GM21619 (cell line): ENCODE measurements at regions not wholly inside any gene's neighbourhood (a gene's known extent, or its start where the extent isn't known, plus 50 kb on each side); places are given as distances from the start of the nearest gene placed in this dataset.

Source experiments
- ATAC-seq: cut with Tn5 transposase; IDR thresholded peaks from one replicate; pipeline ENCODE4 v1.9.1; 2021; ENCODE audit not compliant: unreplicated experiment

DNA sequence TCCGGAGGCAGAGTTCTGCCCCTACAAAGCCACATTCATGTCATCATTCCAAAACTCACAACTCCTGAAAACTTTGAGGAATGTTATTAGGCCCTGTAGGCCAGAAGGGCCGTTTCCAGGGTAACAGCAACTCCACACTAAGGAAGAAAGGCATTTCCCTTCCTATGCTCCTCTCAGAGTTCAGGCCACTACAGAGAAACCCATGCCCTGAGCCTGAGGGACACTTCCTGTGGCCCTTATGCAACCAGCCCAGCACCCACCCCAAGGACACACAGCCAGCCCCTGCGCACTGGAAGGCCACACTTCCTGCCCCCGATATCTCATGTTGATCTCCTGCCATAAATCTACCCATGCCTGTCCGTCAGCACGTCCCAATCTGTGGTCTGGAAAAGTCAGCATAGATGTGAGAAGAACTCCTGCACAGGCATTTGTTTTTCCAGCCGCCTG, 289.3 kb downstream of the BCOR start:
- no peak for ATAC-seq

DNA sequence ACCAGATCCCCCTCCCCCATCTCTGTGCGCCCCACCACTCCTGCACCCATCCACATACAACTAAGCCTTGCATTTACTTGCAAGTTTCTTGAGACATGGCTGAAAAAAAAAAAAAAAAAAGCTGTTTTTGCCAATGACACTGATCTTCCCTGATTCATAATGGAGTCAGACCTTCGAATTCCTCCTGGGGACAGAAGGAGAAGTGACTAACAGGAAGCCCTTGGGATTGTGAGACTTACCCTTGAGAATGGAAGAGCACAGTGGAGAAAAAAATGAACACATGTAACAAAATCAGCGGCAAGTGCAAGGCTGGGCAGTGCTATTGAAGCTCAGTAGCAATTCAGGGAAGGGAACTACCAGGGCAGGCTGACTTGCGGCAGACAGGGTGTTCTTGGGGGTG, 288.4 kb downstream of the BCOR start:
- no peak for ATAC-seq

DNA sequence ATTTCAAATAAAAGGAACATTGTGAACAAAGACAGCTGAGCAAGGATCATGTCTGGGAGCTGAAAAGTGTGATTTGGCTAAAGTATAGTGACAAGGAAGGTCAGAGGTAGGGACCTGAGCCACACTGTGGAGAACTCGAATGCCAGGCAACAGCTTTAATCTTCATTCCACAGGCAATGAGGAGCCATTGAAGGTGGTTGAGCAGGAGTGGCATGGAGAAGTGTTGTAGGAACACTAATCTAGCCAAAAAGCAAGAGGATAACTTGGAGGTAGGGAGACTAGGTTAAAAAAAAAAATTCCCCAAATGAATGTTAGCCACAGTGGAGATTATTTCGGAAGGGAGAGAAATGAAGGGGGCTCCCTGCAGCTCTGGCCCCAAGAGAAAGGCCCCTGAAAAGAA, 286.9 kb downstream of the BCOR start:
- no peak for ATAC-seq

DNA sequence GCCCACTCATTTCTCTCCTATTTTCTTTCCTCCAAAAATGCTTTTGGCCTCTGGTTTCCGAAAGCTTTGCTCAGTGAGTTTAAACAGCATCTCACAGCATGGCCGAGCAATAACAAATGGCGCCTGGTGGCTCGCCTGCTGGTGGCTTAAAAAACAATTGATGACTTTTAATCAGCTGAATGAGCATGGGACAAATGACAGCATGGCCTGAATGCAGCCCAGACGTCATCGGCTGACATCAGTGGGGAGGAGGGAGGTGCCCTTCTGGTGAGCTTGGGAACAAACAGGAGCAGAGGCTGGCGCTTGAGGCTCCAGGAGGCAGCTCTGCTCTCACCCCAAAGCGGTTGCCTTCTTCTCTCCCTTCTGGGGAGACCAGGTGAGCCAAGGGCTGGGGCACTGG, 286.4 kb downstream of the BCOR start:
- no peak for ATAC-seq

DNA sequence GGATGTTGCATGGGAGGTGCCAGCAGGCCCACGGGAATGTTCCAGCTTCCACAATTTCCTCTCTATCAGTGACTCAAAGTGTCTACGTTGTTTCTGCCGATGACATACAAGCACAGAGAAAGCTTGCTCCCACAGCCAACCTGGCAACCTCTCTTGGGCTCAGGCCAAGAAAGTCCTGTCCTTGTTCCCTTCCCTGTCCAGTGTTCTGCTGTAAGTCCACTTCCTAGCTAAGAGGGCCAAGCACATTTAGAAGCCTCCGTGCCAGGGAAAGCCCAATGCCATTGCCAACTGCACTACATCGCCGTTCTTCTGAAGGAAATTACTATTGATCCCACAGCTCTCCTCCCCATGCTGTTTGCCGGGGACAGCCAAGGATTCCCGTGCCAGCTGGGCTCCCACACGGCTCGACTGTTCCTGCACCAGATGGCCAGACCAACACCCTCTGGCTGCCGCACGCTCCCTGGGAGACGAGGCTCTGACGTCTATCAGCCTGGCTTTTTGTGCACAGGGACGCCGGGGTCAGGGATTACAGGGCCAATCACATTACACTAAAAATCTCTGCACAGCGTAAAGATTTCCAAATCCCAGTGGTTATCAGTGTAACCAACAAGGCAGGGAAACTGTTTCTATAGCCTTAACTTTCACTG, 284.0 kb downstream of the BCOR start:
- no peak for ATAC-seq

DNA sequence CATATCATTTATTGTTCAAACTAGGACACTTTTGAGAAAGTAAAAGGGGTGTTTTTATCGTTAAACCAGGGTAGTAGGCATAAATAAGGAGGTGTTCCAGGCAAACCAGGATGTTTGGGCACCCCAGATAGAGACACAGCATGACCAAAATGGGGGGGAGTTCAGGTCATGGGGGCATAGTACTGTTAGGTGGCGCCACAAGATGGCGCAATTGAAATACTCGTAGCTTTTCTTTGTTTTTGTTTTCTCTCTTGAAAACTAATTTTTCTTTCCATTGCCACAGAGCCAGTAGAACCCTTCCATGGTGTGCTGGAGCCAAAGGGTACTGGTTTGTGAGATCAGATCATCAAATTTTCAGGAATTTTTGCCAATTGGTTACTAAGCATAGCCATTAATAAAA, 283.4 kb downstream of the BCOR start:
- ATAC-seq = no peak

DNA sequence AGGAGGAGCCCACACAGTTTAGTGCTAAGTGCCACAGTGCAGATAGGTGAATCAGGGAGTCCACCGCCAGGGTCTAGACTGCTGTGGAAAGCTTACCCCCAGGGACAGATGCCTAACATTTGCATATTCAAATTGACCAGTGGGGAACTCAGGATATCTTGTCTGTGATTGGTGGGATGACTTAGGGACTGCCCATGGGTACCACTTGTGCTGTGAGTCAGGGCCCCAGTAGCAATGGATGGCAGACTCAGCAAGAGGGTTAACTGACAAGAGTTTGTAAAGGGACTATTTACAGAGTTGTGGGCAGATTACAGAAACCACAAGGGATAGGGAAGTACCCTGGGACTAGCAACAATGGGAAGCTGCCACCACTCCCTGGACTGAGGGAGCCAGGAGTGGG, 282.1 kb downstream of the BCOR start:
- ATAC-seq = peak; percentile 75

DNA sequence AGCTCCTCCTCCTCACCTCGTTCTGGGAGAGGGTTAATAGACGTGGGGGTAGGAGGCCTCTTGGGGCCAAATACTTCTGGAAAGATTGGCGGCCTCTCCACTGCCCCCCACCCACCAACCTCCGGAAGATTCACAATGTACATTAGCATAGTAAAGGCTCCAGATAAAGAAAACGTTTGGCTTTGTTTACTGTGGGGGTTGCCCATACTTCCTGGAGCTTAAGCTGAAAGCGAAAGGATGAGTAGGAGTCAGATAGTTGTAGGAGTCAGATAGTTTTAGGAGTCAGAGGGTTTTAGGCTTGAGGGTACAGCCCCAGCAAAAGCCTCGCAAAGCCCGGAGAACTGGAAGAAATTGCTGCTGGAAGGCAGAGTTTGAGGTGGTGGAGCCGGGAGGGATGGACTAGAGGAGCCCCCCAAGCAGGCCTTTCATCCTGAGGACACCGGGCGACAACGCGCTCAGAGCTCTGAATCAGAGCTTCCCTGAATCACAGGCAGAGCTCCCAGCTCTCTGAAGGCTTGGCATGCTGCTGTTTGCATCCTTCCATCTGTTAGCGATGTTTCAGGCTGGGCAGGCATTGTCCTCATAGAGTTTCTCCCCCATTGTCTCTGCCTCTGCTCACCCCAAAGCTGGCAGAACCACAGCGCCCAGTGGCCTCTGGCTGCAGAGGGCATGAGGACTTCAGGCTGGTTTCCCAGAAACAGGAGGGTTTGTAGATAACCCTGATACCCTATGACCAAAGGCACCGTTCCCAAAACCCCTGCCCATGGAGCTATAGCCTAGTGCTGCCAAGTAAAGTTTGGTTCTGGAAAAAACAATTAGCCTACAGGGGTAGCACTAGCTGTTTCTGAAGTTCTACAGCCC, 280.7 kb downstream of the BCOR start:
- ATAC-seq = no peak

DNA sequence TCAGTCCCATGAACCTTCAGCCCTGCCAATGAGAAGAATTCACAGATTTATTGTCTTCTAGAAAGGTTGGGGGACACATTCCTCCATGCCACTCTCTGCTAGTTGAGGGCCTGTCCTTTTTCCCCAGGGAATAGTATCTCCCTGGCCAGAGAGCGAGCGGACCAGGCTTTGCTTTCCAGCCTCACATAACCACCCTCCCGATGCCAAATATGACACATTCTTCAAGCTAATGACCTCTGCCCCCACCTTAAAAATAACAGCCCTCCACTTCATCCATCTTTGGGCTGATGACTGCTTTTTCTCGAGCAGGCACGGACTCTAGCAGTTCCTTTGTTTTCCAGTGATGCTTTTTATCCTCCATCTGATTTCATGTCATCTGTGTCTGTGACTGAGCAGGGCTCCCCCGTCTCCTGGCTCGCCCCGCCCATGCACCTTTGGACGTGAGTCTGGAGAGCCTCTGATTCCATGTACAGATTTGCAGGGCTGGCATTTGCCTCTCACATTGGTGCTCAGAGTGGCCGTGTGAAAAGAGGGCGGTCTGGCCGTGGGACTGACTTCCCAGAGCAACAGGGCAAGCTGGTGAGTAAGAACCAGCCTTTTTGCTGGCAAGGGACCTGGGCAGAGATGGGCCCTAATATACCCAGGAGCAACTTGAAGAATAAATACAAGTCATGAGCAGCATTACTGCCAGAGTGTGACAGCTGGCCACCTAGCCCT, 279.8 kb downstream of the BCOR start:
- no peak for ATAC-seq

DNA sequence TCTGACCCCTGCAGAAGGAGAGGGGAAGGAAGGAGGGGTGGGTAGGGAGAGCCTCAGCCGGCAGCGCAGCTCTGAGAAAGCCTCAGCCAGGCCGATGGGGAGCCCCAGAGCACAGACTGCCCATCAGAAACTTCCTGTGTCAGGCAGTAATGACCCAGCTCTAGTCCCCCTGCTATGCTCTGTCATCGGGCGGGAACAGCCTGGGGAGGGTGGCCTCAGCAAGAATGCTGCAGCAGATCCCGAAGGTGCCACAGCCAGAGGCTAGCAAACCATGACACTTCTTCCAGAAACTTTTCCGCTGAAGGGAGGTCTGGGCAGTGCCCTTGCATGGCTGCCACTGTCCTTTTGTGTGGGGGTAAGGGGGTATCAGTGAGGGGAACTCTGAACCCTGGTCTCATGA, 279.0 kb downstream of the BCOR start:
- ATAC-seq = no peak

DNA sequence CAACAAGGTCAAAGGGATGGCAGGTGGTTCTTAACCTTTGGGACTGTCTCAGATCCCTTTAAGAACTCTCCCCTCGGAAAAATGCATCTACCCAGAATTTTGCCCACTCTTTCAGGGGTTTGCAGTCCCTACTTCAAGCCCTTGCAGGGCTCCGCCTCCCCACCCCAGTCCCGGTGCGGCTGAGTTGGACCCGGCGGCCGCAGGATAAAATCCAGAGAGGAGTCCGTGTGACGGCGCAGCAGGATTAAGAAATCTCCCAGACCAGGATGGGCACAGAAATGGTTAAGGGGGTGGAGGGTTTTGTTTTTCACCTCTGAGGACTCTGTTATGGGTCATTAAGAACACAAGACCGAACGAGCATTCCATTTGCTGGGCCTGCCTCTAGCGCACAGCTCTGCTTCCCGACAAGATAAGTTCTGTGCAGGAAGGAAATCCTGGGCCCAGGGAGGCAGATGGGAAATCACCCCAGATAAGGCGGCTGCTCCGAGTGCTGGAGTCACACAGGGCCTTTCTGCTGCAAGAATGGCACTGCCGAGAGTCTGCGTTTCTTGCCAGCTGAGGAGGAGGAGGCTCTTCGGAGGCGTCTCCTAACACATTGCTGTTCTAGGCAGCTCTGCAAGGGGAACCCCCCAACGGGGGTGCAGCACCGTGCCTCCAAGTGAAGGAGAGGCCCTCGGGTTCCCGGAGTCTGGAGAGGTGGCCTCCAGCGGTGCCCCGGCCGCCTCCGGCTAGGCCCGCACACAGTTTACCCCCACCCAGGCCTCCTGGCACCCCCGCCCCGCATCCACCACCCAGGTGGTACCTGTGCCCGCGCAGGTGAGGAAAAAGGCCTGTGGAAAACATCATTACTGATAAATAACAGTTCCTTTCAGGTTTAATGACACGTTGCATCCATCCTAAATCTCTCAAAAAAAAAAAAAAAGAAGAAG, 277.6 kb downstream of the BCOR start:
- ATAC-seq = no peak

DNA sequence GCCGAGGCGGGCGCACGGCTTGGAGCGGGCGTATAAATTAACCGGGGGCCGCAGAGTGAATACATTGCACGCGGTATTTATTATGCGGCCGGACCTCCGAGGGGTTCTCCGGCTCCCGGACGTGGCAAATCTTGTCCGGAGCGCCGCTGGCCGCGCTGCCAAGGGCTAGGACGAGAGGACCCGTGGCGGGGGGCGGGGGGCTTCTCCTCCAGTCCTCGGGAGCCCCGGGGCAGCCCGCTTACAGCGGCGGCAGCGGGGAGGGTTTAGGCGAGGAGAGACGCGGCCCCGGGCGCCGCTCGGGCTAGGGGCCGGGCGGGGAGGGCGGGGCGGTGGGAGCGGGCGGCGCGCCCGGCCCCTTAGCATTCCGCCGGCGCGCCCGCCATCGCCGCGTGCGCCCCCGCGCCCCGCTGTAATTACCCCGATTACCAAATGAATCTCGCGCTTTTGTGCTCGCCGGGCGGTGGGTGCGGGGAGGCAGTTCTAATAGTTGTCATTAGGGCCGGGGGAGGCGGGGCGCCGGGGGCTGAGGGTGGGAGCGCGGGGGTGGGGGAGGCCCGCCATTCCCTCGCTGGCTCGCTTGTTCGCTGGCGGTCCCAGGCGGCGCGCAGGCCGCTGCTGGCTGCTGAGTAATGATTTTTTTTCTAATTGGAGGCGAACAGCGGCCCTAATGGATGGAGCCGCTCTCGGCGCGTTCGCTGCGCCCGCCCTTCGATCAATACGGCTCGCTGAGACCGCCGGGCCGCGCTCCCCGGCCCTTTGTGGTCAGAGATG, 276.6 kb downstream of the BCOR start:
- ATAC-seq = no peak

DNA sequence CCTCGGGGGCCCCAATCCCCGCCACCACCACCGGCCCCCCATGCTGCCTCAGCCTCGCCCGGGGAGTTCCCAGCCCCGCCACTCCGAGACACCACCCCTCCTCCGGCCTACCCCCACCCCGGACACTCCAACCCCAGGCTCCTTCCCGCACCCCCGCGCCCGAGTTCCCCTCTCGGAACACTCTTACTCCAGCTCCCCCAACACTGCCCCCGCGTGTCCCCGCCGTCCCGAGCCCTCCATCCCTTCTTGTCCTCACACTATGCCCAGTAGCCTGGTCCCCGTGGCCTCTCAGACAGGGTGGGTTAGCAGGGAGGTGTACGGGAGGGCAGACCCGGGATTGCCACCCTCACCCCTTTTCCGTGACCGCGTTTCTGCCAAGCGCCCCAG, 276.1 kb downstream of the BCOR start:
- ATAC-seq = no peak

DNA sequence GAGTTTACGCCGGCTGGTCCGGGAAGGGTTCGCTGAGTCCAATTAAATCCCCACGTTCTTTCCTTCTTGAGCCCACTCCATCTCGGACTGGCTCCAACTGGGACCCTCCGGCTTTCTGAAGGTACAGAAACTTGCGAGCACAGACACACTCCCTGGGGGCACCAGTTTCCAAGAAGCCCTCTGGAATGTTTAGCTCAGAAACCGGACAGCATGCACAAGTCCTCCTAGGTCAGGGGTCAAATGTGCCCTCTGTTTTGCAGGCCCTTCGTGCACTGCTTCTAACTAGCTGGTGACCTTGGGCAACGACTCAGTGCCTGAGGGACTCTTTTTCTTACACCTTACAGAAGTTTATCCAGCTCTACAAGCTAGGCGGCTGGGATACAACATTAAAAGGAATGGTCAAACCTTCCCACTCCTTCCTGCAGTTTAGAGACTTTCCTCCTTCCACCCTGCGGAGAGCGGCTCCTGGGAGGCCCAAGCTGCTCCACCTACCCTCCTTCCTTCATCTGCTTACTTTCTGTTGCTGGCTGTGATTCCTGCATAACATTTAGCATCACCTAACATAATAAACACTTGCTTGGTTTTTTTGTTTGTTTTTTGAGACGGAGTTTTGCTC, 275.5 kb downstream of the BCOR start:
- no peak for ATAC-seq

DNA sequence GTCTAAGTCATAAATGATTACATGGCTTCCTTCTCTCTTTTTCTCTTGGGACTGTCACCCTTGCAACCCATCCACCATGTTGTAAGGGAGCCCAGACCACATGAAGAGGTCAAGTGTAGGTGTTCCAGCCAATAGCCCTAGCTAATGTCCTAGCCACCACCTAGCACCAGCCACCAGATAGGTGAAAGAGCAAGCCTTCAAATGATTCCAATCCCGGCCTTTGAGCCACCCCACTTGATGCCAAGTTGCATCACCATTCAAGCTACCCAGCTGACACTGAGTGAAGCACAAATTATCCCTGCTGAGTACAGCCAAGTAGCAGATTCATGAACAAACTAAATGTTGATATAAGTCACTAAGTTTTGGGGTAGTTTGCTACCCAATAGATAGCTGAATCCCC, 274.3 kb downstream of the BCOR start:
- ATAC-seq = no peak

DNA sequence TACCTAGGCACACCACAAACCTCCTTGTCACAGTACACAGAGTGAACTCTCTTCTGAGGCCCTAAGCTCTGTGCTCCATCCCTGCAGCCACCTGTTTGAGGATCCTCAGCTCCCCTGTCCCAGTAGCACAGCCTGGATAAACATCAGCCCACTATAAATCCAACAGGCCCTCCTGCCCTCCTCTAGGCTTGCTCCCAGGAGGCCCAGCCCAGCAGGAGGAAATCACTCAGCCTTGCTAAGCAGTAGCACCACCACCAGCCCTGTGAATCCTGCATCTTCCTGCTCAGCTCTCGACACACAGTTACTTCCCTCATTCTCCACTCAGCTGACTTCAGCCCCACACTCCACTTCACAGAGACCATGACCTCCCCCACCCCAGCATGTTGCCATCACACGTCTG, 273.9 kb downstream of the BCOR start:
- ATAC-seq = no peak

DNA sequence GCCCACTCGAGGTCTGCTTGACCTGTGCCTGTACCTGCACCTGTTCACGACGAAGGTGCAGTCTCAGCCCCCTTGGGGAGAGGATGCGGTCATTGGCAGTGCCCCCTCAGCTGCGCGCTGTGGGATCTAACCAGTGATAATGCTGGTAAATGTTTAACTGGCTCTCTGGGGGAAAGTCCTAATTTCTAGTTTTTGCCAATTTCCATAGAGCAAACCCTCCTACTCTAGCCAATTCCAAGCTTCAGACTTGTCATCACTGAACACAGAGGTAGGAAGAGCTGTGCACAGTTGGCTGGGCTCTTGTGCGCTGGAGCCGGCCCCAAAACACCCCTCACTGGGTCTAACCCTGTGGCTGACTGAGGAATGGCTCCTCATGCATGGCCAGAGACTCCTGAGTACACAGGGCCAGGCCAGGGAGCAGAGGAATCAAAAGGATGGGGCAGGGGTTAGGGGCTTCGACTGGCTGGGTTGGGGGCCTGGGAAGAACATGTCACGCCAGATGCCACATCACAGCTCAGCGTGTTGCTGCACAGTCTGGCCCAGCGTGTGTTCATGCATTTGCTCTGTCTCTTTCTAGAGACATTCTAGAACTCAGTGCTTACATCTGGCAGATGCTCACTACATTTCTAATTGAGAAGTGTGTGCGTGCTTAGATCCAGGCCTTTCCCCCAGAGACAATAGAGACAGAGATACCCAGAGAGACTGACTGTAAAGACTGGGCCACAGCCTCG, 270.8 kb downstream of the BCOR start:
- no peak for ATAC-seq

DNA sequence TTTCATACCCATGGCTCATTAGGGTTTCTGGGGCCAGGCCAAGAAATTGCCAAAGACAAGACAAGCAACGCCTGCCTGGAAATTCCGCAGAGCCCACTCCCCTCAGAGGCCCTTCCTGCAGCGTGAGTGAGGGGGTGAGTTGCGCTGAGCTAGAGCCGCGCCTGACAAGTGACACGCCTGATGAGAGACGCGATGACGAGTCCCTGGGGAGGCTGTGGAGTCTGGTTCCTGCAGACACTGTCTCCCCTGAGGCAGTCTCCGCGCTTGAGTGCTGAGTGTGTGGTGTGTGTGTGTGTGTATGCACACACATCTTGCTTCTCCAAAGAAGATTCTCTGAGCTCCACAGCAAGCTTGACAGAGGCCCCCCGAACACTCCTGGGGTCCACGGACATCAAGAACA, 269.8 kb downstream of the BCOR start:
- peak; percentile 84 for ATAC-seq

DNA sequence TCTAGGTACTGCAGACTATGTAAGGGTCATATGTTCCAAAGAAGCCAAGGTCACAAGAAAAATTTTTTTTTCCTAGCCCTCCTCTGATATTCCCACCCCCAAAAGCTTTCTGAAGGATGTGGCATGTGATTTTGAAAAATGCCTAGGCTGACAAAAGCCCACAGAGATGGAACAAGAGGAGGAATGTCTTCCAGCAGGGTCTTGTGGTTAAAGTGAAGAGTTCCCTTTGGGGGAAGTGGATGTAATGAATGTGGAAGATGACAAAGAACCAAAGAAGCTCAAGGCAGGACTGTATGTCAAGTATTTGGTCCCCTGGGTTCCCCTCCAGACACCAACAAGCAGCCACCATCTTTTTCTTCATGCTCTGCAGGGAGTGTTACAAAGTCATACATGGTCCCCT, 268.8 kb downstream of the BCOR start:
- no peak for ATAC-seq
